GM23338 (cell line): ENCODE measurements at regions not wholly inside any gene's neighbourhood (a gene's known extent, or its start where the extent isn't known, plus 50 kb on each side); places are given as distances from the start of the nearest gene placed in this dataset.
A peak's percentile ranks its signal among the peaks of the same experiment; 100 is the strongest.

Experiments
- ATAC-seq: fragments of 200-7000 bp; cut with Tn5 transposase; 3 replicates; pipeline ENCODE4 v1.9.1; 2020
- DNase-seq: peaks from one replicate; pipeline ENCODE4 v3.0.0-alpha.2; 2015; ENCODE audit warnings: low spot score
- H2AFZ ChIP-seq: fragments of 200-600 bp; sonication (generic); 2 replicates; pipeline ENCODE4 v1.8.0; 2016; ENCODE audit warnings: antibody characterized with exemption, mild to moderate bottlenecking, moderate library complexity
- H3F3A ChIP-seq: fragments of 200-600 bp; sonication (generic); replicated peaks from 2 replicates; pipeline ENCODE4 v1.8.0; 2017; ENCODE audit warnings: antibody characterized with exemption, mixed run types, low read depth
- H3K27ac ChIP-seq: fragments of 200-600 bp; sonication (generic); 2 replicates; pipeline ENCODE4 v1.6.1; 2016; ENCODE audit warnings: low read depth
- H3K27me3 ChIP-seq: fragments of 200-600 bp; sonication (generic); 2 replicates; pipeline ENCODE4 v1.8.0; 2016; ENCODE audit warnings: mild to moderate bottlenecking, mixed run types, moderate library complexity; ENCODE audit not compliant: insufficient read depth
- H3K36me3 ChIP-seq: fragments of 200-600 bp; sonication (generic); 2 replicates; pipeline ENCODE4 v1.8.0; 2016; ENCODE audit warnings: mild to moderate bottlenecking; ENCODE audit not compliant: insufficient read depth
- H3K4me1 ChIP-seq: fragments of 200-600 bp; sonication (generic); 2 replicates; pipeline ENCODE4 v1.8.0; 2016; ENCODE audit warnings: mild to moderate bottlenecking, moderate library complexity; ENCODE audit not compliant: insufficient read depth
- H3K4me2 ChIP-seq: fragments of 200-600 bp; sonication (generic); 2 replicates; pipeline ENCODE4 v1.7.1; 2017; ENCODE audit warnings: mixed run types
- H3K4me3 ChIP-seq: fragments of 200-600 bp; sonication (generic); 2 replicates; pipeline ENCODE4 v1.6.1; 2016; ENCODE audit warnings: mixed run types
- H3K79me2 ChIP-seq: fragments of 200-600 bp; sonication (generic); replicated peaks from 2 replicates; pipeline ENCODE4 v1.8.0; 2017; ENCODE audit warnings: mild to moderate bottlenecking; ENCODE audit not compliant: insufficient read depth
- H3K9me2 ChIP-seq: fragments of 200-600 bp; sonication (generic); 2 replicates; pipeline ENCODE4 v1.8.0; 2017; ENCODE audit not compliant: insufficient read depth
- H4K20me1 ChIP-seq: fragments of 200-600 bp; sonication (generic); replicated peaks from 2 replicates; pipeline ENCODE4 v1.8.0; 2017; ENCODE audit warnings: mild to moderate bottlenecking; ENCODE audit not compliant: insufficient read depth
- H3K27ac Mint-ChIP-seq: 2 replicates; pipeline ENCODE4 v1.8.0; 2020; ENCODE audit warnings: inconsistent platforms, mild to moderate bottlenecking, moderate library complexity, mixed read lengths
- H3K27me3 Mint-ChIP-seq: 3 replicates; pipeline ENCODE4 v1.8.0; 2022; ENCODE audit warnings: low read depth, mild to moderate bottlenecking, moderate library complexity, mixed read lengths, inconsistent platforms; ENCODE audit not compliant: insufficient read depth, poor library complexity
- H3K36me3 Mint-ChIP-seq: 3 replicates; pipeline ENCODE4 v1.8.0; 2021; ENCODE audit warnings: low read depth, mild to moderate bottlenecking, inconsistent platforms, moderate library complexity, mixed read lengths
- H3K4me1 Mint-ChIP-seq: 3 replicates; pipeline ENCODE4 v1.8.0; 2020; ENCODE audit warnings: mild to moderate bottlenecking, inconsistent platforms, mixed read lengths
- H3K4me3 Mint-ChIP-seq: 3 replicates; pipeline ENCODE4 v1.8.0; 2021; ENCODE audit warnings: moderate library complexity, mild to moderate bottlenecking, inconsistent platforms, mixed read lengths
- H3K9me3 Mint-ChIP-seq: 3 replicates; pipeline ENCODE4 v1.8.0; 2020; ENCODE audit warnings: moderate library complexity, mild to moderate bottlenecking, inconsistent platforms, mixed read lengths
- CREB1 ChIP-seq: fragments of 250-450 bp; sonication (Bioruptor Pico); IDR thresholded peaks from 2 replicates; pipeline ENCODE4 v1.5.0; 2020; ENCODE audit warnings: low read depth, mild to moderate bottlenecking, moderate library complexity
- CTCF ChIP-seq, 2 experiments: fragments of 200-600 bp in 1 of 2; sonication (generic) in 1 of 2; conservative IDR thresholded peaks; 2 replicates each; pipeline versions ENCODE4 v1.5.1 to v1.6.1; 2016 to 2017; ENCODE audit warnings: antibody characterized with exemption in 2 of 2, low read depth in 2 of 2, mild to moderate bottlenecking in 2 of 2, moderate library complexity in 1 of 2
- ETS1 ChIP-seq: IDR thresholded peaks from 2 replicates; pipeline ENCODE4 v1.6.1; 2016; ENCODE audit warnings: antibody characterized with exemption
- EZH2 ChIP-seq: fragments of 200-600 bp; sonication (generic); IDR thresholded peaks from one replicate; pipeline ENCODE4 v1.8.0; 2017; ENCODE audit warnings: antibody characterized with exemption, mild to moderate bottlenecking, low read depth; ENCODE audit not compliant: unreplicated experiment
- EZH2phosphoT487 ChIP-seq: fragments of 200-600 bp; sonication (generic); IDR thresholded peaks from one replicate; pipeline ENCODE4 v1.8.1; 2018; ENCODE audit warnings: antibody characterized with exemption; ENCODE audit not compliant: unreplicated experiment
- JUNB ChIP-seq: IDR thresholded peaks from one replicate; pipeline ENCODE4 v1.6.1; 2016; ENCODE audit warnings: antibody characterized with exemption; ENCODE audit not compliant: unreplicated experiment
- NANOG ChIP-seq: IDR thresholded peaks from 2 replicates; pipeline ENCODE4 v1.6.1; 2016; ENCODE audit warnings: antibody characterized with exemption, borderline replicate concordance
- POLR2AphosphoS5 ChIP-seq: IDR thresholded peaks from 2 replicates; pipeline ENCODE4 v1.6.1; 2016; ENCODE audit warnings: antibody characterized with exemption, low read depth
- STAT1 ChIP-seq: IDR thresholded peaks from one replicate; pipeline ENCODE4 v1.6.1; 2016; ENCODE audit warnings: antibody characterized with exemption; ENCODE audit not compliant: unreplicated experiment
- ZNF114 ChIP-seq: fragments of 250-450 bp; sonication (Bioruptor Pico); IDR thresholded peaks from 2 replicates; pipeline ENCODE4 v1.5.0; 2020; ENCODE audit warnings: mild to moderate bottlenecking, moderate library complexity
- ZNF331 ChIP-seq: fragments of 250-450 bp; sonication (Bioruptor Pico); IDR thresholded peaks from 2 replicates; pipeline ENCODE4 v1.5.0; 2020; ENCODE audit warnings: low read depth, mild to moderate bottlenecking, moderate library complexity
- TF ChIP-seq, protein P1 (sequence below): fragments of 250-450 bp; sonication (Bioruptor Pico); IDR thresholded peaks from 2 replicates; pipeline ENCODE4 v1.5.0; 2020; ENCODE audit warnings: mild to moderate bottlenecking, moderate library complexity
- TF ChIP-seq, protein P2 (sequence below): IDR thresholded peaks from one replicate; pipeline ENCODE4 v1.6.1; 2018; ENCODE audit warnings: antibody characterized with exemption; ENCODE audit not compliant: unreplicated experiment

DNA sequence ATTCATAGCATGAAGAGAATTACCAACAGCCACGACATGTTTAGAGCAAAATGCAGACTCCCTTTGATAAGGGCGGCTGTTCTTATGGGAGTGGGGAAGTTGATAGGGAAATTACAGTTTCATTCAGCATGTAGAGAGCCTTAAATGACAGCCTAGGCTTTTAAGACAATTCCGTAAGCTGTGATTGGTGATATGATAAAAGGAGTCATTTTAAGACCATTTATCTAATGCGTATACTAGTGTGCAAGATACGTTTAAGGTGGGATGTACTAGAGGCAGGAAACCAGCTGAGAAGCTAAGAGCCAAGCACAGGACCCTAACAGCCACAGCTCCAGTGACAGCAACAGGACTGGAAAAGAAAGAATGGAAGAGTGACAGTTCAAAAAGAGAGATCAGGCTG, 102.2 kb upstream of the ZFP42 start:
- Histone ChIP-seq H2AFZ (0 out of 2 replicates have a peak overlapping the region, but pooled peaks have one; percentile 14), H3K4me3 (no peak overlapping the region), H3K27me3 (no peaks in the 10 kb centered on the region), H3K36me3 (no peaks in the 10 kb centered on the region), H3K4me2 (no peak overlapping the region), H3F3A (no peaks in the 10 kb centered on the region), H3K4me1 (no peaks in the 10 kb centered on the region), H3K27ac (no peak overlapping the region), H4K20me1 (no peaks in the 10 kb centered on the region), H3K79me2 (no peaks in the 10 kb centered on the region), H3K9me2 (no peaks in the 10 kb centered on the region)
- H3K4me3 Mint-ChIP-seq: no peak overlapping the region
- no peak for ATAC-seq
- H3K9me3 Mint-ChIP-seq: no peaks in the 10 kb centered on the region
- H3K4me1 Mint-ChIP-seq: 0 out of 3 replicates have a peak, but pooled peaks cover 3% of the 10 kb centered on the region
- TF ChIP-seq, protein P1, sequence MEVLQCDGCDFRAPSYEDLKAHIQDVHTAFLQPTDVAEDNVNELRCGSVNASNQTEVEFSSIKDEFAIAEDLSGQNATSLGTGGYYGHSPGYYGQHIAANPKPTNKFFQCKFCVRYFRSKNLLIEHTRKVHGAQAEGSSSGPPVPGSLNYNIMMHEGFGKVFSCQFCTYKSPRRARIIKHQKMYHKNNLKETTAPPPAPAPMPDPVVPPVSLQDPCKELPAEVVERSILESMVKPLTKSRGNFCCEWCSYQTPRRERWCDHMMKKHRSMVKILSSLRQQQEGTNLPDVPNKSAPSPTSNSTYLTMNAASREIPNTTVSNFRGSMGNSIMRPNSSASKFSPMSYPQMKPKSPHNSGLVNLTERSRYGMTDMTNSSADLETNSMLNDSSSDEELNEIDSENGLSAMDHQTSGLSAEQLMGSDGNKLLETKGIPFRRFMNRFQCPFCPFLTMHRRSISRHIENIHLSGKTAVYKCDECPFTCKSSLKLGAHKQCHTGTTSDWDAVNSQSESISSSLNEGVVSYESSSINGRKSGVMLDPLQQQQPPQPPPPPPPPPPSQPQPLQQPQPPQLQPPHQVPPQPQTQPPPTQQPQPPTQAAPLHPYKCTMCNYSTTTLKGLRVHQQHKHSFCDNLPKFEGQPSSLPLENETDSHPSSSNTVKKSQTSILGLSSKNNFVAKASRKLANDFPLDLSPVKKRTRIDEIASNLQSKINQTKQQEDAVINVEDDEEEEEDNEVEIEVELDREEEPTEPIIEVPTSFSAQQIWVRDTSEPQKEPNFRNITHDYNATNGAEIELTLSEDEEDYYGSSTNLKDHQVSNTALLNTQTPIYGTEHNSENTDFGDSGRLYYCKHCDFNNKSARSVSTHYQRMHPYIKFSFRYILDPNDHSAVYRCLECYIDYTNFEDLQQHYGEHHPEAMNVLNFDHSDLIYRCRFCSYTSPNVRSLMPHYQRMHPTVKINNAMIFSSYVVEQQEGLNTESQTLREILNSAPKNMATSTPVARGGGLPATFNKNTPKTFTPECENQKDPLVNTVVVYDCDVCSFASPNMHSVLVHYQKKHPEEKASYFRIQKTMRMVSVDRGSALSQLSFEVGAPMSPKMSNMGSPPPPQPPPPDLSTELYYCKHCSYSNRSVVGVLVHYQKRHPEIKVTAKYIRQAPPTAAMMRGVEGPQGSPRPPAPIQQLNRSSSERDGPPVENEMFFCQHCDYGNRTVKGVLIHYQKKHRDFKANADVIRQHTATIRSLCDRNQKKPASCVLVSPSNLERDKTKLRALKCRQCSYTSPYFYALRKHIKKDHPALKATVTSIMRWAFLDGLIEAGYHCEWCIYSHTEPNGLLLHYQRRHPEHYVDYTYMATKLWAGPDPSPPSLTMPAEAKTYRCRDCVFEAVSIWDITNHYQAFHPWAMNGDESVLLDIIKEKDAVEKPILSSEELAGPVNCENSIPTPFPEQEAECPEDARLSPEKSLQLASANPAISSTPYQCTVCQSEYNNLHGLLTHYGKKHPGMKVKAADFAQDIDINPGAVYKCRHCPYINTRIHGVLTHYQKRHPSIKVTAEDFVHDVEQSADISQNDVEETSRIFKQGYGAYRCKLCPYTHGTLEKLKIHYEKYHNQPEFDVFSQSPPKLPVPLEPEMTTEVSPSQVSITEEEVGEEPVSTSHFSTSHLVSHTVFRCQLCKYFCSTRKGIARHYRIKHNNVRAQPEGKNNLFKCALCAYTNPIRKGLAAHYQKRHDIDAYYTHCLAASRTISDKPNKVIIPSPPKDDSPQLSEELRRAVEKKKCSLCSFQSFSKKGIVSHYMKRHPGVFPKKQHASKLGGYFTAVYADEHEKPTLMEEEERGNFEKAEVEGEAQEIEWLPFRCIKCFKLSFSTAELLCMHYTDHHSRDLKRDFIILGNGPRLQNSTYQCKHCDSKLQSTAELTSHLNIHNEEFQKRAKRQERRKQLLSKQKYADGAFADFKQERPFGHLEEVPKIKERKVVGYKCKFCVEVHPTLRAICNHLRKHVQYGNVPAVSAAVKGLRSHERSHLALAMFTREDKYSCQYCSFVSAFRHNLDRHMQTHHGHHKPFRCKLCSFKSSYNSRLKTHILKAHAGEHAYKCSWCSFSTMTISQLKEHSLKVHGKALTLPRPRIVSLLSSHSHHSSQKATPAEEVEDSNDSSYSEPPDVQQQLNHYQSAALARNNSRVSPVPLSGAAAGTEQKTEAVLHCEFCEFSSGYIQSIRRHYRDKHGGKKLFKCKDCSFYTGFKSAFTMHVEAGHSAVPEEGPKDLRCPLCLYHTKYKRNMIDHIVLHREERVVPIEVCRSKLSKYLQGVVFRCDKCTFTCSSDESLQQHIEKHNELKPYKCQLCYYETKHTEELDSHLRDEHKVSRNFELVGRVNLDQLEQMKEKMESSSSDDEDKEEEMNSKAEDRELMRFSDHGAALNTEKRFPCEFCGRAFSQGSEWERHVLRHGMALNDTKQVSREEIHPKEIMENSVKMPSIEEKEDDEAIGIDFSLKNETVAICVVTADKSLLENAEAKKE (CRISPR knock-in tag): no peak
- TF ChIP-seq ZNF331 (CRISPR knock-in tag): no peak
- TF ChIP-seq ZNF114 (CRISPR knock-in tag): no peak
- no peak for TF ChIP-seq CTCF (conservative IDR thresholded peaks at IDR 0.05; ENCODE audit: low read depth in 2 of 2)
- no peak for TF ChIP-seq ETS1
- no peak for TF ChIP-seq JUNB
- no peak for TF ChIP-seq STAT1
- no peak for TF ChIP-seq POLR2AphosphoS5
- no peak for TF ChIP-seq EZH2phosphoT487
- TF ChIP-seq, protein P2, sequence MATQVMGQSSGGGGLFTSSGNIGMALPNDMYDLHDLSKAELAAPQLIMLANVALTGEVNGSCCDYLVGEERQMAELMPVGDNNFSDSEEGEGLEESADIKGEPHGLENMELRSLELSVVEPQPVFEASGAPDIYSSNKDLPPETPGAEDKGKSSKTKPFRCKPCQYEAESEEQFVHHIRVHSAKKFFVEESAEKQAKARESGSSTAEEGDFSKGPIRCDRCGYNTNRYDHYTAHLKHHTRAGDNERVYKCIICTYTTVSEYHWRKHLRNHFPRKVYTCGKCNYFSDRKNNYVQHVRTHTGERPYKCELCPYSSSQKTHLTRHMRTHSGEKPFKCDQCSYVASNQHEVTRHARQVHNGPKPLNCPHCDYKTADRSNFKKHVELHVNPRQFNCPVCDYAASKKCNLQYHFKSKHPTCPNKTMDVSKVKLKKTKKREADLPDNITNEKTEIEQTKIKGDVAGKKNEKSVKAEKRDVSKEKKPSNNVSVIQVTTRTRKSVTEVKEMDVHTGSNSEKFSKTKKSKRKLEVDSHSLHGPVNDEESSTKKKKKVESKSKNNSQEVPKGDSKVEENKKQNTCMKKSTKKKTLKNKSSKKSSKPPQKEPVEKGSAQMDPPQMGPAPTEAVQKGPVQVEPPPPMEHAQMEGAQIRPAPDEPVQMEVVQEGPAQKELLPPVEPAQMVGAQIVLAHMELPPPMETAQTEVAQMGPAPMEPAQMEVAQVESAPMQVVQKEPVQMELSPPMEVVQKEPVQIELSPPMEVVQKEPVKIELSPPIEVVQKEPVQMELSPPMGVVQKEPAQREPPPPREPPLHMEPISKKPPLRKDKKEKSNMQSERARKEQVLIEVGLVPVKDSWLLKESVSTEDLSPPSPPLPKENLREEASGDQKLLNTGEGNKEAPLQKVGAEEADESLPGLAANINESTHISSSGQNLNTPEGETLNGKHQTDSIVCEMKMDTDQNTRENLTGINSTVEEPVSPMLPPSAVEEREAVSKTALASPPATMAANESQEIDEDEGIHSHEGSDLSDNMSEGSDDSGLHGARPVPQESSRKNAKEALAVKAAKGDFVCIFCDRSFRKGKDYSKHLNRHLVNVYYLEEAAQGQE: no peak
- TF ChIP-seq NANOG: no peak
- TF ChIP-seq EZH2: no peak
- TF ChIP-seq CREB1 (CRISPR knock-in tag): no peak
- peaks cover 2% of the 10 kb centered on the region for H3K27me3 Mint-ChIP-seq
- DNase-seq: no peak
- no peak overlapping the region for H3K27ac Mint-ChIP-seq
- no peaks in the 10 kb centered on the region for H3K36me3 Mint-ChIP-seq
